Loucy (cell line): ENCODE measurements at regions not wholly inside any gene's neighbourhood (a gene's known extent, or its start where the extent isn't known, plus 50 kb on each side); places are given as distances from the start of the nearest gene placed in this dataset.
A peak's percentile ranks its signal among the peaks of the same experiment; 100 is the strongest.

Experiments
- H2AFZ ChIP-seq: fragments of 200-600 bp; sonication (generic); 2 replicates; pipeline ENCODE4 v1.6.0; 2016; ENCODE audit warnings: antibody characterized with exemption, mild to moderate bottlenecking, low read length, moderate library complexity
- H3F3A ChIP-seq: fragments of 200-600 bp; 2 replicates; pipeline ENCODE4 v1.6.0; 2016; ENCODE audit warnings: antibody characterized with exemption, low read depth, mild to moderate bottlenecking
- H3K27me3 ChIP-seq: fragments of 200-600 bp; sonication (generic); 2 replicates; pipeline ENCODE4 v1.6.1; 2014; ENCODE audit warnings: low read length, mild to moderate bottlenecking; ENCODE audit not compliant: insufficient read depth, poor library complexity, severe bottlenecking
- H3K36me3 ChIP-seq: fragments of 200-600 bp; sonication (generic); 2 replicates; pipeline ENCODE4 v1.6.1; 2016; ENCODE audit warnings: low read length; ENCODE audit not compliant: insufficient read depth
- H3K4me1 ChIP-seq: fragments of 200-600 bp; sonication (generic); 2 replicates; pipeline ENCODE4 v1.5.1; 2014; ENCODE audit warnings: low read length, mild to moderate bottlenecking; ENCODE audit not compliant: insufficient read depth, poor library complexity, severe bottlenecking
- H3K4me2 ChIP-seq: fragments of 200-600 bp; sonication (generic); 2 replicates; pipeline ENCODE4 v1.6.0; 2014; ENCODE audit warnings: antibody characterized with exemption, low read length, low read depth, mild to moderate bottlenecking; ENCODE audit not compliant: poor library complexity, severe bottlenecking
- H3K4me3 ChIP-seq: fragments of 200-600 bp; sonication (generic); 2 replicates; pipeline ENCODE4 v1.5.1; 2014; ENCODE audit warnings: low read length, mild to moderate bottlenecking, mixed read lengths; ENCODE audit not compliant: poor library complexity, severe bottlenecking
- H3K79me2 ChIP-seq: fragments of 200-600 bp; sonication (generic); 2 replicates; pipeline ENCODE4 v1.6.1; 2014; ENCODE audit warnings: low read length; ENCODE audit not compliant: insufficient read depth
- H3K9ac ChIP-seq: fragments of 200-600 bp; sonication (generic); 2 replicates; pipeline ENCODE4 v1.6.0; 2014; ENCODE audit warnings: mild to moderate bottlenecking, low read depth, low read length, moderate library complexity; ENCODE audit not compliant: poor library complexity, severe bottlenecking
- H3K9me2 ChIP-seq: fragments of 200-600 bp; sonication (generic); replicated peaks from 2 replicates; pipeline ENCODE4 v1.6.1; 2016; ENCODE audit warnings: low read depth, low read length, mixed read lengths
- H3K9me3 ChIP-seq: fragments of 200-600 bp; sonication (generic); 2 replicates; pipeline ENCODE4 v1.6.1; 2014; ENCODE audit warnings: mild to moderate bottlenecking, antibody characterized with exemption, low read length, low read depth; ENCODE audit not compliant: insufficient read depth
- H4K20me1 ChIP-seq: fragments of 200-600 bp; sonication (generic); 2 replicates; pipeline ENCODE4 v1.6.0; 2014; ENCODE audit warnings: antibody characterized with exemption, low read length, mild to moderate bottlenecking; ENCODE audit not compliant: insufficient read depth, poor library complexity, severe bottlenecking
- CTCF ChIP-seq: fragments of 200-600 bp; sonication (generic); conservative IDR thresholded peaks from 2 replicates; pipeline ENCODE4 v1.5.1; 2014; ENCODE audit warnings: mild to moderate bottlenecking, antibody characterized with exemption, low read length
- EZH2phosphoT487 ChIP-seq: fragments of 200-600 bp; IDR thresholded peaks from 2 replicates; pipeline ENCODE4 v1.6.1; 2018; ENCODE audit warnings: antibody characterized with exemption, mild to moderate bottlenecking, moderate library complexity, borderline replicate concordance

- Histone ChIP-seq H3K79me2 (no peaks in the 10 kb centered on the region), H3K36me3 (no peaks in the 10 kb centered on the region), H3K4me3 (no peak overlapping the region), H4K20me1 (no peaks in the 10 kb centered on the region), H3K9me2 (no peaks in the 10 kb centered on the region), H3K9me3 (no peaks in the 10 kb centered on the region), H3K4me1 (no peaks in the 10 kb centered on the region), H2AFZ (no peak overlapping the region), H3F3A (no peaks in the 10 kb centered on the region), H3K4me2 (no peak overlapping the region), H3K27me3 (no peaks in the 10 kb centered on the region), H3K9ac (no peak overlapping the region)
- TF ChIP-seq EZH2phosphoT487 (no peak), CTCF (no peak)
Measured at GRCh38 chr11:97451441-97451840, 1061.6 kb downstream of the JRKL start.

GRCh38 chr11:97454988-97455387 lies 1065.2 kb downstream of the JRKL start:
- no peaks in the 10 kb centered on the region for H3K9me3 ChIP-seq

GRCh38 chr11:97460091-97460490 lies 1070.3 kb downstream of the JRKL start:
- TF ChIP-seq EZH2phosphoT487 (no peak), CTCF (no peak)
- Histone ChIP-seq H3K27me3 (no peaks in the 10 kb centered on the region), H3K9ac (no peak overlapping the region), H4K20me1 (no peaks in the 10 kb centered on the region), H3K9me3 (peaks cover 4% of the 10 kb centered on the region; the same call in 1 of the 2 replicates), H3K79me2 (no peaks in the 10 kb centered on the region), H2AFZ (no peak overlapping the region), H3F3A (no peaks in the 10 kb centered on the region), H3K4me1 (no peaks in the 10 kb centered on the region), H3K36me3 (no peaks in the 10 kb centered on the region), H3K4me3 (no peak overlapping the region), H3K4me2 (no peak overlapping the region), H3K9me2 (no peaks in the 10 kb centered on the region; the same call in 1 of the 2 replicates)

More at GRCh38 chr11:97454988-97455387, 1065.2 kb downstream of the JRKL start:
- H4K20me1 ChIP-seq: no peaks in the 10 kb centered on the region
- no peaks in the 10 kb centered on the region; the same call in 1 of the 2 replicates for H3K9me2 ChIP-seq
- no peaks in the 10 kb centered on the region for H3K4me1 ChIP-seq
- no peaks in the 10 kb centered on the region for H3K79me2 ChIP-seq
- no peak overlapping the region for H3K4me2 ChIP-seq
- TF ChIP-seq EZH2phosphoT487 (no peak), CTCF (0 out of 2 replicates have a peak, but pooled peaks have one; percentile 12)
- H3K36me3 ChIP-seq: no peaks in the 10 kb centered on the region
- no peak overlapping the region for H3K4me3 ChIP-seq
- no peak overlapping the region for H2AFZ ChIP-seq
- no peak overlapping the region for H3K9ac ChIP-seq
- H3K27me3 ChIP-seq: no peaks in the 10 kb centered on the region
- no peaks in the 10 kb centered on the region for H3F3A ChIP-seq
